ENCODE measurements at regions not wholly inside any gene's neighbourhood (a gene's known extent, or its start where the extent isn't known, plus 50 kb on each side); places are given as distances from the start of the nearest gene placed in this dataset.

- in situ Hi-C loops (cut with MboI), result no loop called here
- 1% methylated on average over 12 of the region's 12 CpGs for WGBS (ENCODE audit: insufficient coverage, low coverage, missing lambda C conversion rate)
- no peak for ATAC-seq
These were observed 650.7 kb downstream of the CDH8 start for GRCh38 chr16:61385392-61386071.

More at GRCh38 chr16:61385392-61386071, 650.7 kb downstream of the CDH8 start:
- intact Hi-C loops (cut with micrococcal nuclease), result no loop called here
- H3K27ac ChIP-seq (ENCODE audit: extremely low read depth, low read depth, low read length), result no peak overlapping the region
- no peaks in the 10 kb centered on the region for H3K79me2 ChIP-seq (ENCODE audit: control insufficient read depth, insufficient read depth, low read length)
- TF ChIP-seq HSF4 (CRISPR knock-in tag; IDR thresholded peaks at IDR 0.05; ENCODE audit: borderline replicate concordance) (no peak), TFAM (CRISPR knock-in tag; conservative IDR thresholded peaks at IDR 0.05) (no peak), C11orf30 (IDR thresholded peaks at IDR 0.05; ENCODE audit: low read depth) (no peak), HINFP (tag; conservative IDR thresholded peaks at IDR 0.05; ENCODE audit: low read depth) (no peak), FUS (optimal IDR thresholded peaks at IDR 0.05; ENCODE audit: low read depth, low read length) (no peak), SAFB (IDR thresholded peaks at IDR 0.05; ENCODE audit: borderline replicate concordance, low read depth, low read length) (no peak), FOXA1 (IDR thresholded peaks at IDR 0.05; ENCODE audit: borderline replicate concordance) (no peak), RERE (CRISPR knock-in tag; IDR thresholded peaks at IDR 0.05; ENCODE audit: borderline replicate concordance) (no peak)
- no peak for DNase-seq (ENCODE audit: extremely low read depth in 1 of 4, low spot score in 3 of 4)
- no peak overlapping the region for H3K4me3 ChIP-seq
- ChIA-PET POLR2A (no interaction called here), CTCF (ENCODE audit: low intra/inter-chr PET ratio) (no interaction called here)
- no peak for FAIRE-seq
- H3K9me3 ChIP-seq (replicated peaks; ENCODE audit: control insufficient read depth, insufficient read depth, low read depth, low read length), result no peaks in the 10 kb centered on the region
- no peaks in the 10 kb centered on the region for H3K27me3 ChIP-seq (ENCODE audit: control insufficient read depth in 2 of 2, insufficient read depth in 2 of 2, low read length in 2 of 2)
- no peak overlapping the region for H3K9ac ChIP-seq (ENCODE audit: insufficient read depth in 1 of 2, low read depth in 2 of 2, low read length in 2 of 2)
- H3K36me3 ChIP-seq (ENCODE audit: control insufficient read depth, insufficient read depth, low read length), result no peaks in the 10 kb centered on the region
- H2AFZ ChIP-seq (ENCODE audit: low read depth, low read length), result no peak overlapping the region
- H3K4me1 ChIP-seq (replicated peaks in 1 of 2; ENCODE audit: control insufficient read depth in 2 of 2, insufficient read depth in 2 of 2, low read length in 2 of 2), result no peaks in the 10 kb centered on the region
- no peaks in the 10 kb centered on the region for H4K20me1 ChIP-seq (replicated peaks; ENCODE audit: control insufficient read depth, insufficient read depth, low read length)
- no peak overlapping the region for H3K4me2 ChIP-seq (ENCODE audit: insufficient read depth, low read length)
- no TSS peak for BruUV-seq (replicated peaks)
- H3K9me1 ChIP-seq (ENCODE audit: control insufficient read depth, insufficient read depth, low read length), result no peaks in the 10 kb centered on the region
